ENCODE measurements at regions not wholly inside any gene's neighbourhood (a gene's known extent, or its start where the extent isn't known, plus 50 kb on each side); places are given as distances from the start of the nearest gene placed in this dataset.

DNA sequence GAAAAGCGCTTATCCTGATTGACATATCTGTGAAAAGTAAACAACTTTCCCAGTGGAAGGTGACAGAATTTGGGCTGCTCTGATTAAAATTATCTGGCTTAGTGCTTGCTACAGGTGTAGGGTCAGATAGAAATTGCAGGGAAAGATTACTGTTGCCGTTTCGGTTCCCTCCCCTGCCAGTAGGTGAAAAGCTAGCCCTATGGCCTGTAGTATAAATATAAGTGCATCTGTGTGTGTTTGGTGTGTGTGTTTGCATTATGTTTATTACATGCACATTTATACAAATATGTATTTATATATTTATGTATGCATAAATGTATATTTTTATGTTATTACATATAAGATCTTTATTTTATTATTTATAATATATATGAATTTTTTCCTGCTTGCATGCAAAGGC is 72.3 kb upstream of the VOPP1 start:
- no peak overlapping the region for H3K4me3 ChIP-seq (replicated peaks; ENCODE audit: low read depth, low read length)
- no peak for DNase-seq (ENCODE audit: extremely low read depth, low read depth)
- TF ChIP-seq CTCF (IDR thresholded peaks at IDR 0.05; ENCODE audit: low read depth, low read length, missing control alignments), result no peak

DNA sequence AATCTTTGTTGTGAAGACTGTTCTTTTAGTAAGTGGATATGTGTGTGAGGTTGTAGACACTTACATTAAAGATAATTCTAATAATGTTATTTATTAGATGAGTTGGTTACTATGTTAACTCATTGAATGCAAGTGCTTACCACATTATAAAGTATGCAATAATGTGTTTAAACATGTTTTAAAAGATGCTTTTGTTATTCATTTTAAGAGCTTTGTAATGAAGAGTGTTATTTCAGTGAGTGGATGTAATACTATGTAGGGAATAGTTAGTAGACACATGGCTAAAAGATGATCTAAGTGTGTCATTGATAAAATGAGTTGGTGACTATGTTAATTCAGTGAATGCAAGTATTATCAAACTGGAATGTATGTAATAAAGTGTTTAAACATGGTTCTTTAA is 70.0 kb upstream of the VOPP1 start:
- H3K4me3 ChIP-seq (replicated peaks; ENCODE audit: low read depth, low read length), result no peak overlapping the region
- no peak for DNase-seq (ENCODE audit: extremely low read depth, low read depth)
- TF ChIP-seq CTCF (IDR thresholded peaks at IDR 0.05; ENCODE audit: low read depth, low read length, missing control alignments), result no peak

DNA sequence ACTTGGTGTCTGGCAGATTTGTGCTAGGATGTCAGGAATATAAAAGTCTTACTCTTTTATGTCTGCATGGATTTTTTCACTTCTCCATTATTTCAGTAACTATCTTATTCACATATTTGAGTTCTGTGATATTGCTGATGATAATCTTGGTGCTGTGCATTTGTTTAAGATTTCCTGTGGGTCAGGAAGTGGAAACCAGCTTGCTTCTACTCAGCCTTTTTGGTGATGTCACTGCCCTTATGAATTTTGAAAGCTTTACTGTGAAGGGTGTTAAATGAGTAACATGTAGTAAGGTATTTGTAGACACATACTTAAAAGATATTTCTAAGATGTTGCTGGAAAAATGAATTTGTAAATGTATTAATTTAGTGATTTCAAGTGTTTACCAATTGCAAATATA is 69.5 kb upstream of the VOPP1 start:
- no peak for TF ChIP-seq CTCF (IDR thresholded peaks at IDR 0.05; ENCODE audit: low read depth, low read length, missing control alignments)
- no peak for DNase-seq (ENCODE audit: extremely low read depth, low read depth)
- no peak overlapping the region for H3K4me3 ChIP-seq (replicated peaks; ENCODE audit: low read depth, low read length)

- peak; percentile 65 for TF ChIP-seq CTCF (IDR thresholded peaks at IDR 0.05; ENCODE audit: low read depth, low read length, missing control alignments)
- H3K4me3 ChIP-seq (replicated peaks; ENCODE audit: low read depth, low read length), result no peak overlapping the region
- DNase-seq (ENCODE audit: extremely low read depth, low read depth), result peak; percentile 86
Measured at GRCh38 chr7:55641273-55641691, 69.0 kb upstream of the VOPP1 start.

DNA sequence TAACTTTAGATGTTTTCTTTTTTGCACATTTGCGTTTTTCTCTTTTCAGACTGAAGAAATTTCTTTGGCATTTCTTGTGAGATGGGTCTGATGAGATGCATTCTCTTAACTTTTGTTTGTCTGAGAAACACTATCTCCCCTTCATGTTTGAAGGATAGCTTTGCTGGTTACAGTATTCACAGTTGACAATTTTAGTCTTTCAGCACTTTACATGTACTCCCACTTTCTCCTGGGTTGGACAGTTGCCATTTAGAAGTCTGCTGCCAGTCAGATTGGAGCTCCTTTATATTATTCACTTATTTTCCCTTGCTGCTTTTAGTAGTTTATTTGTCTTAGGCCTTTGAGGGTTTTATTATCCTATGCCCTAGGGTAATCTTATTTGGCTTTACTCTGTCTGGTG is 67.3 kb upstream of the VOPP1 start:
- DNase-seq (ENCODE audit: extremely low read depth, low read depth), result no peak
- H3K4me3 ChIP-seq (replicated peaks; ENCODE audit: low read depth, low read length), result no peak overlapping the region
- TF ChIP-seq CTCF (IDR thresholded peaks at IDR 0.05; ENCODE audit: low read depth, low read length, missing control alignments), result no peak

DNA sequence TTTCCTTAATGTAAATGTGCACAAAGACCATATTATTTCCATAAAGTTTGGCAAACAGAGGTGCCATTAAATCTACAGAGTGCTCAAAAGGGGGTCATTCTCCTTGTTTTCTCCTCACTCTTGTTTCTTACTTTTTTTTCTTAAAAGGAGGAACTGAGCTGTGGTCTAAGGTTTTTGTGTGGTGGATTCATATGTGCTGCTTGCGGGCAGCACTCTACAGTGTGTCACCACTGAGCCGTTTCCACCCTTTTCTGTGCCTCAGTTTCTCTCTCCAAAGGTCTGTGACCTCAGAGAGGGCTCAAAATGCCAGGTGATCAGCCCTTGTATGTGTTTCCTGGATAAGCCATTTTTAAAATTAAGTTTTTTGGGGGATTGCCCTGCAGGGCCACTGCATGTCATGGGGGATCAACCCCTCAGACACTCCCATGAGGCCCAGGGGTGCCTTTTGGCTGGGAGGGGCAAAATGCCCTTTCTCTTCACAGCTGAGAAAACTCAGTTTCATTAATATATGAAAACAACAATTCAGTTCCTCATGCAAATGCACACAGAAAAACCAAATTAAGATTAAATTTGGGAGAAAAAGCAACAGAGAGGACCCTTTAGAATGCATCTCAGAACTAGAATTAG is 56.9 kb upstream of the VOPP1 start:
- no peak for DNase-seq (ENCODE audit: extremely low read depth, low read depth)
- TF ChIP-seq CTCF (IDR thresholded peaks at IDR 0.05; ENCODE audit: low read depth, low read length, missing control alignments), result no peak
- no peak overlapping the region for H3K4me3 ChIP-seq (replicated peaks; ENCODE audit: low read depth, low read length)

- H3K4me3 ChIP-seq (replicated peaks; ENCODE audit: low read depth, low read length), result no peak overlapping the region
- TF ChIP-seq CTCF (IDR thresholded peaks at IDR 0.05; ENCODE audit: low read depth, low read length, missing control alignments), result no peak
- no peak for DNase-seq (ENCODE audit: extremely low read depth, low read depth)
Measured at GRCh38 chr7:55624813-55625212, 52.5 kb upstream of the VOPP1 start.

Measured in HFF-Myc (cell line).